ENCODE measurements at regions not wholly inside any gene's neighbourhood (a gene's known extent, or its start where the extent isn't known, plus 50 kb on each side); places are given as distances from the start of the nearest gene placed in this dataset.

DNA sequence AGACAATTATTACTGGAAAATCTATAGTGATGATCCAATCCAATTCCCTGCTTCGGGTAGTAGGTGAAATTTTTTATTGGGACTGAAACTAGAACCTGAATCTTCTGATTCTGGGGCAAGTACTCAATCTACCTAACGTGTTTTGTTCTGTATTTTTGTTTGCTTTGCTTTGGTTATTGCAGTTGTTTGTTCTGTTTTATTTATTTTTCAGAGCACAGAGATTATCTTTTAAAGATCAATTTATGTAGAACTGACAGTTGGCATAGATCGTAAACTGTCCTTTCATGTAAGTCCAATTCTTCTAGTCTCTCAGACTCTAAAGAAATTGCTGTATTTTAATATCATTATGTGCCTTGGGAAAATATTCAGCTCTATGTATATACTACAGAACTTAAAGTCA lies 401.6 kb downstream of the ANXA1 start:
- TF ChIP-seq POLR2A (IDR thresholded peaks at IDR 0.05) = no peak
- TF ChIP-seq, protein P1, sequence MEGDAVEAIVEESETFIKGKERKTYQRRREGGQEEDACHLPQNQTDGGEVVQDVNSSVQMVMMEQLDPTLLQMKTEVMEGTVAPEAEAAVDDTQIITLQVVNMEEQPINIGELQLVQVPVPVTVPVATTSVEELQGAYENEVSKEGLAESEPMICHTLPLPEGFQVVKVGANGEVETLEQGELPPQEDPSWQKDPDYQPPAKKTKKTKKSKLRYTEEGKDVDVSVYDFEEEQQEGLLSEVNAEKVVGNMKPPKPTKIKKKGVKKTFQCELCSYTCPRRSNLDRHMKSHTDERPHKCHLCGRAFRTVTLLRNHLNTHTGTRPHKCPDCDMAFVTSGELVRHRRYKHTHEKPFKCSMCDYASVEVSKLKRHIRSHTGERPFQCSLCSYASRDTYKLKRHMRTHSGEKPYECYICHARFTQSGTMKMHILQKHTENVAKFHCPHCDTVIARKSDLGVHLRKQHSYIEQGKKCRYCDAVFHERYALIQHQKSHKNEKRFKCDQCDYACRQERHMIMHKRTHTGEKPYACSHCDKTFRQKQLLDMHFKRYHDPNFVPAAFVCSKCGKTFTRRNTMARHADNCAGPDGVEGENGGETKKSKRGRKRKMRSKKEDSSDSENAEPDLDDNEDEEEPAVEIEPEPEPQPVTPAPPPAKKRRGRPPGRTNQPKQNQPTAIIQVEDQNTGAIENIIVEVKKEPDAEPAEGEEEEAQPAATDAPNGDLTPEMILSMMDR (IDR thresholded peaks at IDR 0.05) = no peak
- H3K27me3 ChIP-seq = no peaks in the 10 kb centered on the region

DNA sequence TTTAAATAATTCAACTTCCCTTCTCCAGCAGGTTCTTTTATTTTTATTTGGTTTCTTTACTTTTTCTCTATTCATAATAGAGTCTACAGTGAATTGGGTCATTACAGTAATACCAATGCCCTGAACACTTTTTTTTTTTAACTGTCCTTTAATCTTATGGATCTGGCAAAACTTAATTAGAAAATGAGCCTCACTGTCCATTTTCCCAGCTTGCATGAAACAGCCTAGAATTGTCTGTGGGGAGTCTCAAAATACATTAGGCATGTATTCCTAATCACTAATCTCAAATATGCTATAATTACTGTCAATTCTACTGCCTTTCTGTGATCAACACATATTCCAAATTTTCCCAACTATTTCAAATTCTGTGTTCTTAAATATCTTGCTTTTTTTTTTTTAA lies 406.8 kb downstream of the ANXA1 start:
- ATAC-seq = no peak
- H3K36me3 ChIP-seq = no peaks in the 10 kb centered on the region
- no peak overlapping the region for H3K27ac ChIP-seq
- no peaks in the 10 kb centered on the region for H3K27me3 ChIP-seq
- intact Hi-C loops (cut with DNase I) = no loop called here
- H3K4me3 ChIP-seq = no peak overlapping the region
- TF ChIP-seq POLR2A (IDR thresholded peaks at IDR 0.05) = no peak
- TF ChIP-seq, protein P1 (IDR thresholded peaks at IDR 0.05) = no peak
- no peaks in the 10 kb centered on the region for H3K9me3 ChIP-seq
- no peaks in the 10 kb centered on the region for H3K4me1 ChIP-seq
- no peak for DNase-seq

More for the DNA sequence above, 401.6 kb downstream of the ANXA1 start:
- Histone ChIP-seq H3K4me1 (no peaks in the 10 kb centered on the region), H3K36me3 (no peaks in the 10 kb centered on the region), H3K27ac (no peak overlapping the region), H3K9me3 (no peaks in the 10 kb centered on the region), H3K4me3 (no peak overlapping the region)
- no peak for ATAC-seq
- DNase-seq = no peak
- WGBS, 4 donors = 52 to 58% (median 56%) methylated on average over 3 of the region's 3 CpGs
- intact Hi-C loops (cut with DNase I) = no loop called here

DNA sequence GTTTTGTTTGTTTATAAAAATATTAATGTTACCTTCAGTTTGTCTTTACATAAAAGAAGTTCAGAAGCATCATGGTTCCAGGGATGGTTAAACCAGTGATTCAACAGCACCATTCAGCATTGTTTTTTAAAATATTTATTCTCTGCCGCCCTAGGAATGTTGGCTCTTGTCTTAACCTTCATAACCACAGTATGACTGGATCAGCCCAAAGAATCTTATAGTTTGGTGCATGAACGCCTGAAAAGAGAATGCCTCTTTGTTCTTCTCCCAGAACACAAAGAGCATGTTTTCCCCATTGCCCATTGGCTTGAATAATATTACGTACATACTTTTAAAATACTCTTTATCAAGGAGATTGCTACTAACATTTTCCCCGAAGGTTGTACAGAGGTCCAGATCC lies 413.4 kb downstream of the ANXA1 start:
- H3K27me3 ChIP-seq = no peaks in the 10 kb centered on the region
- intact Hi-C loops (cut with DNase I) = loop anchor here in 7 of 10 donors (2.0 to 10.0 kb wide), 4 partner anchors 293 to 360 kb away; no protein-coding TSS in a partner anchor
- no peak for ATAC-seq
- no peak overlapping the region for H3K4me3 ChIP-seq
- H3K27ac ChIP-seq = no peak overlapping the region
- DNase-seq = no peak
- H3K36me3 ChIP-seq = no peaks in the 10 kb centered on the region
- WGBS, 4 donors = 76 to 84% (median 81%) methylated on average over 4 of the region's 4 CpGs
- peaks cover 0 to 4% (median 0%) of the 10 kb centered on the region in 12 donors for H3K9me3 ChIP-seq
- H3K4me1 ChIP-seq = no peaks in the 10 kb centered on the region
- TF ChIP-seq, protein P1 (IDR thresholded peaks at IDR 0.05) = no peak
- no peak for TF ChIP-seq POLR2A (IDR thresholded peaks at IDR 0.05)

DNA sequence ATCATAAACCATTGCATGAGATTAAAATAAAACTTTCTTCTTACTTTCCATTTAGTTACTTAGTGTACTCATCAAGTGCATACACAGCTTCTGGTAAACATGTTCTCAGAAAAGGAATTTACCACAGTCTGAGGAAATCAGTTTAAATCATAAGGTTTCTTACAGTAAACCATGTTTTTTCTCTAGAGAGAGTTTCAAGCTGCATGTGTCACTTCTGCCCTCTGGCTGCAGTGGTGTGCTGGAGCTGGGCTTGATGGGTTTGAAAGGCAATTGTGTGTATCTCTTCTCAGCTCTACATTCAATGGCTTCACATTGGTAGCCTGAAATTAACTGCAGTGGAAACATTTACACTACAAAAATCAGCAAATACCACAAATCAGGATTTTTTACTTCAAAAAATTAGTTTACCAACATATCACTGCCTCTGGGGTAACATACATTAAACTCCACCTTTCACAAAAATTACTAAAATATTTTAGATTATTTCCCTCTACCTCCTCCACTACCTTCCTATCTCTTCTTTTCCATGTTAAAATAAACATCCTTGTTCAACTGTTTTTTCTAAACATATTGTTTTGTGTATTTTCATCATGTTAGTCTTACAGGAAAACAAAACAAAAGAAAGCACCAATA lies 414.3 kb downstream of the ANXA1 start:
- Histone ChIP-seq H3K4me1 (no peaks in the 10 kb centered on the region), H3K27ac (no peak overlapping the region), H3K4me3 (no peak overlapping the region), H3K36me3 (no peaks in the 10 kb centered on the region), H3K27me3 (no peaks in the 10 kb centered on the region), H3K9me3 (peaks cover 0 to 4% (median 0%) of the 10 kb centered on the region in 12 donors)
- intact Hi-C loops (cut with DNase I) = loop anchor here (2.0 to 10.0 kb wide), 4 partner anchors 294 to 361 kb away; no protein-coding TSS in a partner anchor
- peak in 2 of 5 donors; percentile 21 to 28 for DNase-seq
- TF ChIP-seq POLR2A (IDR thresholded peaks at IDR 0.05) = no peak
- TF ChIP-seq, protein P1 (IDR thresholded peaks at IDR 0.05) = peak in 11 of 12 donors; percentile 44 to 70 (median 55)
- peak in 2 of 4 donors; percentile 57 to 59 for ATAC-seq

Data from heart left ventricle (tissue), 16 donors.